GM12878 (cell line): ENCODE measurements at regions not wholly inside any gene's neighbourhood (a gene's known extent, or its start where the extent isn't known, plus 50 kb on each side); places are given as distances from the start of the nearest gene placed in this dataset.

ENCODE experiments used
- ATAC-seq: fragments of 200-7000 bp; cut with Tn5 transposase; 3 replicates; pipeline ENCODE4 v1.9.1; 2020; ENCODE audit warnings: mild to moderate bottlenecking, moderate library complexity
- BruUV-seq: library from RNA; stranded (reverse); fragments of 400-500 nt; replicated peaks from 2 replicates; lab custom pipeline; 2021; lab: Mats Ljungman, UMichigan
- CTCF ChIA-PET: fragments of 300-600 bp; sonication (Branson Sonifier 250); formaldehyde crosslinking; extraction: SDS; loops from one replicate; lab custom pipeline; 2021; ENCODE audit warnings: inconsistent platforms; lab: Yijun Ruan, JAX
- POLR2A ChIA-PET: fragments of 350-600 bp; formaldehyde crosslinking; extraction: SDS; loops from one replicate; lab custom pipeline; 2021; ENCODE audit warnings: inconsistent platforms; lab: Charles Lee
- RAD21 ChIA-PET: fragments of 300-600 bp; sonication (Branson Sonifier 250); formaldehyde crosslinking; loops from one replicate; lab custom pipeline; 2023; ENCODE audit warnings: antibody characterized with exemption; ENCODE audit not compliant: unreplicated experiment; lab: Charles Lee
- SMC1A ChIA-PET: fragments of 300-600 bp; sonication (Branson Sonifier 250); formaldehyde crosslinking; loops from one replicate; lab custom pipeline; 2023; ENCODE audit not compliant: unreplicated experiment, uncharacterized antibody; lab: Charles Lee
- DNase-seq: peaks from one replicate; pipeline ENCODE4 v3.0.0-alpha.2; 2011; ENCODE audit warnings: low read depth, low spot score
- FAIRE-seq: peaks from 3 replicates; lab custom pipeline; 2011; peaks lifted over from hg19 to GRCh38; lab: Jason Lieb, UNC
- H2AFZ ChIP-seq: 2 replicates; pipeline ENCODE4 v1.6.0; 2011; ENCODE audit warnings: low read depth, low read length, control low read depth; ENCODE audit not compliant: control insufficient read depth
- H3K27ac ChIP-seq: 2 replicates; pipeline ENCODE4 v1.5.1; 2011; ENCODE audit warnings: control low read depth; ENCODE audit not compliant: control insufficient read depth, insufficient read depth
- H3K27me3 ChIP-seq, 2 experiments: replicated peaks in 1 of 2; 2 replicates each; pipeline versions ENCODE4 v1.6.0 to v1.6.1; 2011; ENCODE audit warnings: low read length in 1 of 2; ENCODE audit not compliant: control insufficient read depth in 2 of 2, insufficient read depth in 2 of 2
- H3K36me3 ChIP-seq, 2 experiments: 2 replicates each; pipeline ENCODE4 v1.5.1; 2011; ENCODE audit warnings: low read length in 1 of 2; ENCODE audit not compliant: control insufficient read depth in 2 of 2, insufficient read depth in 2 of 2
- H3K4me1 ChIP-seq: 2 replicates; pipeline ENCODE4 v1.6.1; 2011; ENCODE audit warnings: mild to moderate bottlenecking, low read length, moderate library complexity, mixed read lengths; ENCODE audit not compliant: control insufficient read depth, insufficient read depth
- H3K4me2 ChIP-seq: 2 replicates; pipeline ENCODE4 v1.6.0; 2011; ENCODE audit warnings: control low read depth; ENCODE audit not compliant: control insufficient read depth, insufficient read depth
- H3K4me3 ChIP-seq: fragments of 200-600 bp; sonication (generic); 2 replicates; pipeline ENCODE4 v1.5.1; 2016
- H3K79me2 ChIP-seq: 2 replicates; pipeline ENCODE4 v1.6.0; 2011; ENCODE audit warnings: low read length; ENCODE audit not compliant: control insufficient read depth, insufficient read depth
- H3K9ac ChIP-seq: 2 replicates; pipeline ENCODE4 v1.8.0; 2011; ENCODE audit warnings: low read length, control low read depth, mixed read lengths; ENCODE audit not compliant: control insufficient read depth, insufficient read depth
- H3K9me3 ChIP-seq: replicated peaks from 3 replicates; pipeline ENCODE4 v1.5.1; 2011; ENCODE audit warnings: mild to moderate bottlenecking, low read length; ENCODE audit not compliant: control insufficient read depth, insufficient read depth
- H4K20me1 ChIP-seq: 2 replicates; pipeline ENCODE4 v1.6.0; 2011; ENCODE audit not compliant: control insufficient read depth, insufficient read depth
- CEBPB ChIP-seq, 2 experiments: fragments of 150-350 bp in 1 of 2; IDR thresholded peaks; 2 replicates each; pipeline ENCODE4 v1.6.1; 2012 to 2014; ENCODE audit warnings: low read depth in 2 of 2, low read length in 2 of 2, borderline replicate concordance in 1 of 2, inconsistent platforms in 1 of 2
- CHD2 ChIP-seq: IDR thresholded peaks from 2 replicates; pipeline ENCODE4 v1.6.1; 2011; ENCODE audit warnings: low read depth, low read length, improper control_type of control experiment, borderline replicate concordance
- EED ChIP-seq: sonication (generic); IDR thresholded peaks from 2 replicates; pipeline ENCODE4 v1.6.1; 2016; ENCODE audit warnings: antibody characterized with exemption, low read depth
- EZH2 ChIP-seq: IDR thresholded peaks from 2 replicates; pipeline ENCODE4 v1.6.1; 2012; ENCODE audit warnings: low read depth, mild to moderate bottlenecking, control low read depth, inconsistent platforms, low read length, borderline replicate concordance; ENCODE audit not compliant: control insufficient read depth
- IKZF2 ChIP-seq, 2 experiments: fragments of 450-650 bp; IDR thresholded peaks; 2 replicates each; pipeline ENCODE4 v1.6.1; 2017; ENCODE audit warnings: mild to moderate bottlenecking in 2 of 2, moderate library complexity in 2 of 2
- MTA2 ChIP-seq: fragments of 450-650 bp; IDR thresholded peaks from 2 replicates; pipeline ENCODE4 v1.6.1; 2016; ENCODE audit warnings: low read depth, mild to moderate bottlenecking, moderate library complexity
- MYB ChIP-seq: fragments of 150-350 bp; IDR thresholded peaks from 2 replicates; pipeline ENCODE4 v1.6.1; 2014; ENCODE audit warnings: mild to moderate bottlenecking, low read depth, low read length, borderline replicate concordance
- NBN ChIP-seq: fragments of 450-650 bp; IDR thresholded peaks from 2 replicates; pipeline ENCODE4 v1.6.1; 2016
- RFX5 ChIP-seq: IDR thresholded peaks from 2 replicates; pipeline ENCODE4 v1.6.1; 2011; ENCODE audit warnings: low read depth, low read length, improper control_type of control experiment
- SUPT20H ChIP-seq: IDR thresholded peaks from 2 replicates; pipeline ENCODE4 v1.6.1; 2011; ENCODE audit warnings: low read depth, mild to moderate bottlenecking, low read length, moderate library complexity, borderline replicate concordance; ENCODE audit not compliant: control insufficient read depth
- ZZZ3 ChIP-seq: IDR thresholded peaks from 2 replicates; pipeline ENCODE4 v1.6.1; 2011; ENCODE audit warnings: low read depth; ENCODE audit not compliant: control insufficient read depth, insufficient read length
- WGBS: methylation state at CpG from one replicate; pipeline ENCODE4 v1.1.6; 2016; ENCODE audit warnings: low lambda C conversion rate; ENCODE audit not compliant: insufficient replicate concordance, insufficient coverage; ENCODE audit errors: missing lambda C conversion rate; 5-methylcytosine and 5-hydroxymethylcytosine counted together
- in situ Hi-C: fragments of 300-500 bp; cut with MboI; formaldehyde crosslinking; loops from 9 replicates; pipeline ENCODE4 v1.14.3; 2018; ENCODE audit warnings: mixed read lengths
- intact Hi-C: fragments of 100-400 bp; cut with micrococcal nuclease; formaldehyde crosslinking; loops from one replicate; pipeline ENCODE4 v1.14.2; 2022; ENCODE audit not compliant: unreplicated experiment
- TF ChIP-seq, protein P1 (sequence below): fragments of 450-650 bp; IDR thresholded peaks from 2 replicates; pipeline ENCODE4 v1.6.1; 2018; ENCODE audit warnings: borderline replicate concordance, mild to moderate bottlenecking; ENCODE audit not compliant: partially characterized antibody
- TF ChIP-seq, protein P2 (sequence below): fragments of 150-350 bp; IDR thresholded peaks from 2 replicates; pipeline ENCODE4 v1.6.1; 2014; ENCODE audit warnings: mild to moderate bottlenecking, low read depth, low read length

DNA sequence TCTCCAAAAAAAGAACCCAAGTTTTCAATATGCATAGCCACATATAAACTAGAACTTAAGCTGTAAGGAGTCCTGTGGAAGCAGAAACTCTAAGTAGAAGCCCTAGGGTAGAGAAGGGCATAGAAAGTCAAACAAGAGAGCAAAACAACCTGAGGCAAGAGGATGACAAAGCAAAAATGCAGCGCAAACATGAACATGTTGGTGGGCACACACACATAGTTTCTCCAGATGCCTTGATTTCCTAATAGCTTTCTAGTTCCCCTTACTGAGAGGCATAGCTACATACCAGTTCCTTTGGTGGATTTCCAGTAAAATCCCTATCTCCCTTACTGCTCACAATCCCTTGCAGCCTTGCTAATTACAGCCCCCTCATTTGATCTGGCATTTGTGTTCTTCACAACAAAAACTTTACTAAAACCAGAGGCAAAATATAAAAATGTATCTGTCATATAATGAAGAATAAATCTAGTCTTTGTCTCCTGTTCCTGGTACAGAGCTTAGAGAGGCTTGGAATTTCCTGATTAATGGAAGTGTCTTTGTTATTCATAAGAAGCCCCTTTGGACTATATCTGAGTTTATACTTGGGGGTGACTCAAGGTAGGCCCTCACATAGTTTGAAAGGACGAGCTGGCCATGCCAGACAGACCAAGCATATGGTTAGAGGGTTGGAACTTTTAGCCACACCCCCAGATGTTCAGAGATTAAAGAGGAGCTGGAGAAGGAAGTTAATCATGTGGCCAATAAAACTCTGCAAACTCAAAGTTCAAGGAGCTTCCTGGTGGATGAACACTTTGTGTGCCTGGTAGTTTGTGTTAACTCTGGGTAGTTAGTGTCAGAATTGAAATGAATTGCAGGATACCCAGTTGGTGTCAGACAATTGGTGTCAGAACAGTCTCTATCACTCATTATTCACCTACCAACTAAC lies 52.7 kb upstream of the ZCCHC13 start:
- 44% methylated on average over 2 of the region's 2 CpGs for WGBS
- no peak for TF ChIP-seq EED
- TF ChIP-seq ZZZ3 = no peak
- H3K4me2 ChIP-seq = no peak overlapping the region

GRCh38 chrX:74250574-74250973 lies 53.4 kb upstream of the ZCCHC13 start:
- POLR2A ChIA-PET = interaction anchor here (0.6 kb wide), 1 partner anchor 49 kb away, joined by 3 read pairs; no protein-coding TSS in a partner anchor
- 49% methylated on average over 2 of the region's 2 CpGs for WGBS
- FAIRE-seq (no peak), ATAC-seq (no peak), DNase-seq (no peak)
- Histone ChIP-seq H3K27ac (no peak overlapping the region), H2AFZ (no peak overlapping the region), H4K20me1 (no peaks in the 10 kb centered on the region), H3K9me3 (no peaks in the 10 kb centered on the region), H3K4me2 (no peak overlapping the region), H3K4me1 (no peaks in the 10 kb centered on the region), H3K36me3 (no peaks in the 10 kb centered on the region; a peak in 1 of 4 replicates), H3K27me3 (no peaks in the 10 kb centered on the region), H3K79me2 (no peaks in the 10 kb centered on the region), H3K4me3 (no peak overlapping the region), H3K9ac (no peak overlapping the region)
- SMC1A ChIA-PET = no interaction called here
- in situ Hi-C loops = no loop called here
- CTCF ChIA-PET = no interaction called here
- intact Hi-C loops = no loop called here
- no TSS peak for BruUV-seq
- RAD21 ChIA-PET = no interaction called here
- no peak for TF ChIP-seq RFX5
- TF ChIP-seq, protein P1, sequence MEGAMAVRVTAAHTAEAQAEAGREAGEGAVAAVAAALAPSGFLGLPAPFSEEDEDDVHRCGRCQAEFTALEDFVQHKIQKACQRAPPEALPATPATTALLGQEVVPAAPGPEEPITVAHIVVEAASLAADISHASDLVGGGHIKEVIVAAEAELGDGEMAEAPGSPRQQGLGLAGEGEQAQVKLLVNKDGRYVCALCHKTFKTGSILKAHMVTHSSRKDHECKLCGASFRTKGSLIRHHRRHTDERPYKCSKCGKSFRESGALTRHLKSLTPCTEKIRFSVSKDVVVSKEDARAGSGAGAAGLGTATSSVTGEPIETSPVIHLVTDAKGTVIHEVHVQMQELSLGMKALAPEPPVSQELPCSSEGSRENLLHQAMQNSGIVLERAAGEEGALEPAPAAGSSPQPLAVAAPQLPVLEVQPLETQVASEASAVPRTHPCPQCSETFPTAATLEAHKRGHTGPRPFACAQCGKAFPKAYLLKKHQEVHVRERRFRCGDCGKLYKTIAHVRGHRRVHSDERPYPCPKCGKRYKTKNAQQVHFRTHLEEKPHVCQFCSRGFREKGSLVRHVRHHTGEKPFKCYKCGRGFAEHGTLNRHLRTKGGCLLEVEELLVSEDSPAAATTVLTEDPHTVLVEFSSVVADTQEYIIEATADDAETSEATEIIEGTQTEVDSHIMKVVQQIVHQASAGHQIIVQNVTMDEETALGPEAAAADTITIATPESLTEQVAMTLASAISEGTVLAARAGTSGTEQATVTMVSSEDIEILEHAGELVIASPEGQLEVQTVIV = no peak
- TF ChIP-seq, protein P2, sequence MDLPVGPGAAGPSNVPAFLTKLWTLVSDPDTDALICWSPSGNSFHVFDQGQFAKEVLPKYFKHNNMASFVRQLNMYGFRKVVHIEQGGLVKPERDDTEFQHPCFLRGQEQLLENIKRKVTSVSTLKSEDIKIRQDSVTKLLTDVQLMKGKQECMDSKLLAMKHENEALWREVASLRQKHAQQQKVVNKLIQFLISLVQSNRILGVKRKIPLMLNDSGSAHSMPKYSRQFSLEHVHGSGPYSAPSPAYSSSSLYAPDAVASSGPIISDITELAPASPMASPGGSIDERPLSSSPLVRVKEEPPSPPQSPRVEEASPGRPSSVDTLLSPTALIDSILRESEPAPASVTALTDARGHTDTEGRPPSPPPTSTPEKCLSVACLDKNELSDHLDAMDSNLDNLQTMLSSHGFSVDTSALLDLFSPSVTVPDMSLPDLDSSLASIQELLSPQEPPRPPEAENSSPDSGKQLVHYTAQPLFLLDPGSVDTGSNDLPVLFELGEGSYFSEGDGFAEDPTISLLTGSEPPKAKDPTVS = no peak
- no peak for TF ChIP-seq SUPT20H
- no peak for TF ChIP-seq MYB
- TF ChIP-seq MTA2 = no peak
- TF ChIP-seq EZH2 = no peak
- no peak for TF ChIP-seq CHD2
- TF ChIP-seq CEBPB (IDR thresholded peaks at IDR 0.05; ENCODE audit: borderline replicate concordance in 1 of 2, low read depth in 2 of 2, low read length in 2 of 2) = no peak
- TF ChIP-seq IKZF2 (IDR thresholded peaks at IDR 0.05) = no peak
- no peak for TF ChIP-seq NBN

More for the DNA sequence above, 52.7 kb upstream of the ZCCHC13 start:
- Histone ChIP-seq H3K4me1 (no peaks in the 10 kb centered on the region), H3K79me2 (no peaks in the 10 kb centered on the region), H3K4me3 (no peak overlapping the region), H3K27me3 (no peaks in the 10 kb centered on the region), H2AFZ (no peak overlapping the region), H3K27ac (no peak overlapping the region), H3K9me3 (no peaks in the 10 kb centered on the region), H3K36me3 (no peaks in the 10 kb centered on the region; a peak in 1 of 4 replicates), H3K9ac (no peak overlapping the region), H4K20me1 (no peaks in the 10 kb centered on the region)
- in situ Hi-C loops = no loop called here
- FAIRE-seq = no peak
- SMC1A ChIA-PET = no interaction called here
- POLR2A ChIA-PET = no interaction called here
- no TSS peak for BruUV-seq
- RAD21 ChIA-PET = interaction anchor here (0.6 kb wide), 1 partner anchor 23 kb away, joined by 4 read pairs; no protein-coding TSS in a partner anchor
- no peak for ATAC-seq
- intact Hi-C loops = no loop called here
- DNase-seq = no peak
- CTCF ChIA-PET = no interaction called here
